GM18868 (cell line): ENCODE measurements at regions not wholly inside any gene's neighbourhood (a gene's known extent, or its start where the extent isn't known, plus 50 kb on each side); places are given as distances from the start of the nearest gene placed in this dataset.

ENCODE experiments used
- ATAC-seq: cut with Tn5 transposase; IDR thresholded peaks from one replicate; pipeline ENCODE4 v1.9.1; 2021; ENCODE audit warnings: mild to moderate bottlenecking, moderate library complexity; ENCODE audit not compliant: unreplicated experiment

DNA sequence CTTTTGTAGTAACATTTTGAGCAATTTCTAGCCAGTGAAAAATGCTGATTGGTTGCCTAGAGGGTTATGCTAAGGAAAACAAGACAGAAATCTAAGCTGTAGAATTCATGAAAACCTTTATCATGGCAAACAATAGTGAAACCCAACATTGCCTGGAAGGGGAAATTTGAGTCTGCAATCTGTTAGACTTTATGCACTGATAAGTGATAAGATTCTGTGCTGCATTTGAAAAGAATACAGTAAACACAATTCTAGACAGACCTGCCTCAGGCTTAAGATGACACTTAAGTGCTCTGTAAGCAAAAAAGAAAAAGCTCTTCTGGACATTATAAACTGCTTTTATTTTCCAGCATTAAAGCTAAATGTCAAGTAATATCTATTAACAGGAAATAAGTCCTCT is 519.3 kb downstream of the ISL1 start:
- ATAC-seq: peak; percentile 31

DNA sequence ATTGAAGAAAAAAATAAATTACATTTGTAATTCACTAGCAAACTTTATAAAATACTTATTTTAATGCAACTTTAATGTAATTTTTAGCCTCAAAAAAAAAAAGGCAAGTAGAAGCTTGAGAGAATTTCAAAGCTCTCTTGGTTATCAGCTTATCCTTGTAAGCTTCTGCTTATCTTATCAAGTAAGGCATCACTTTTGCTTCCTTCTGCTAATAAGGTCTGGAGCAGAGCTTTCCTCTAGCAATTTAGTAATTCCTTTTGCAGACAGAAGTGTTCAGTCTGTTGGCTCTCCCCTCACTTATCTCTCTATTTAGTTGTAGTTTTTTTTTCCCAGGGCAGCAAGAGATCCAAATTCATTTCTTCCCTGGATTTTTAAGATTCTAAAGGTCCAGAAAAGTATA is 525.0 kb downstream of the ISL1 start:
- ATAC-seq: no peak

DNA sequence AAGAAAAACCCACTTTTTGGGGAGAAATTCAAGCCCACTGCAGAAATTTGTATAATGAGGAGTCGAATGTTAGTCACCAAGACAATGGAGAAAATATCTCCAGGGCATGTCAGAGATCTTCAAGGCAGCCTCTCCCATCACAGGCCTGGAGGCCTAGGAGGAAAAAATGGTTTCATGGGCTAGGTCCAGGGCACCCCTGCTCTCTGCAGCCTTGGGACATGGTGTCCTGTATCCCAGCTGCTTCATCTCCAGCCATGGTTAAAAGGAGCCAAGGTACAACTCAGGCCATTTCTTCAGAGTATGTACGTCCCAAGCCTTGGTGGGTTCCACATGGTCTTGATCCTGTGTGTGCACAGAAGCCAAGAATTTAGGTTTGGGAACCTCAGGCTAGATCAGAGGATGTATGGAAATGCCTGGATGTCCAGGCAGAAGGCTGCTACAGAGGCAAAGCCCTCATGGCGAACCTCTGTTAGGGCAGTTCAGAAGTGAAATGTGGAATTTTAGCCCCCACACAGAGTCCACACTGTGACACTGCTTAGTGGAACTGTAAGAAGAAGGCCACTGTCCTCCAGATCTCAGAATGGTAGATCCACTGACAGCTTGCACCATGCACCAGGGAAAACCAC is 561.4 kb downstream of the ISL1 start:
- no peak for ATAC-seq

DNA sequence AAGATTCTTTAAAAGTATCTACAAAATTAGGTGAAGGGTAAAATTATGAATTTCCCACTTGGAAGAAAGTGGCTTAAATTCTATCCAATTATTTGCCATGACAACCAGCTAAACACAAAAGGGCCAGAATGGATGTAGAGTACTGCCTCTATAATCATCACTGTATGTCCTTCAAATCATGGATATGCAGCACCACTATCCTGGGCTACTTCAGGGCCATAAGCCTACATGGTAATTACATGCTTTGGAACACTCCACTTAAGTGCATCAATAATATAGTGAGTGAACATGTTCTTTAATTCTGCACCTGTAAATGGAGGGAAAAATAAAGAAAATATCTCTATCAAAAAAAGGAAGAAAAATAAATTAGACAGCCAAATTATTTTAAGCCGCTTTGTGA is 575.2 kb downstream of the ISL1 start:
- ATAC-seq: no peak

GRCh38 chr5:51960617-51961121 is 577.4 kb downstream of the ISL1 start:
- peak; percentile 77 for ATAC-seq

- ATAC-seq: peak; percentile 22
Observed at GRCh38 chr5:51961154-51961562, 577.9 kb downstream of the ISL1 start.

GRCh38 chr5:51968756-51969155 is 585.5 kb downstream of the ISL1 start:
- ATAC-seq: no peak

- no peak for ATAC-seq
Observed at GRCh38 chr5:51974834-51975233, 591.6 kb downstream of the ISL1 start.

GRCh38 chr5:51977014-51977413 is 593.8 kb downstream of the ISL1 start:
- no peak for ATAC-seq

GRCh38 chr5:51983161-51983560 is 599.9 kb downstream of the ISL1 start:
- ATAC-seq: no peak

DNA sequence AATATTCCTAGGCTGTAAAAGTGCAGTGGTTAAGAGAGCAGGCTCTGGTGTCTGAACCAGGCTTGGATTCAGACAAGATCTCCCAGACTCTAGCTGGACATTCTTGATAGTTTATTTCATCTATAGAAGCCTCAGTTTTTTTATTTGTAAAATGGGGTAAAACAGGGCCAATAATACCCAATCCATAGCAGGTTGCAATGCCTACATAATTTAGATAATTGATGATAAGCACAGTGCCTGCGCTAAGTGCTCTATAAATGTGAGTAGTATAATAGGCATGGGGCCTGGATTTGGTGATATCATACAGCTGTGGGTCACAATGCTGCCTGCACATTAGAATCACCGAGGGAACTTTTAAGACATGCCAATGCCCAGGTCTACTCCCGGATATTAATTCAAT is 603.5 kb downstream of the ISL1 start:
- ATAC-seq: no peak

DNA sequence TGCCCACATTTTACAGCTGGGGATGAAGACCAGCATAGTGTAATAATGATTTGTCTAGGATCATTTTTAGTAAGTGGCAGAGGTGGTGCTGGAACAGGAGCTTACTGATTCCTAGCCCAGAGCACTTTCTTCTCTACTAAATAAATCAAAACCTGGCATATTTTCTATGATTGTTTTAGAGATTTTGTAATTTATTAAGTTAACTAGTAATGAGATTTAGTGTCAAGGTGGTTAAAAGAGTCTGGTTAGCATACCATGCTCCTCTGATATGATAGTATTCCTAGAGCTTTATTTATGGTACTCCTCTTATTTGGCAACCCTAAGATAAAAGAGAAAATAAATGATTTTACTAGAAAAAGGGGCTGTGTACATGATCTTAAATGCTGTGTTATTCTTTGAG is 604.0 kb downstream of the ISL1 start:
- no peak for ATAC-seq

- ATAC-seq: no peak
Observed at GRCh38 chr5:51987669-51988209, 604.5 kb downstream of the ISL1 start.

DNA sequence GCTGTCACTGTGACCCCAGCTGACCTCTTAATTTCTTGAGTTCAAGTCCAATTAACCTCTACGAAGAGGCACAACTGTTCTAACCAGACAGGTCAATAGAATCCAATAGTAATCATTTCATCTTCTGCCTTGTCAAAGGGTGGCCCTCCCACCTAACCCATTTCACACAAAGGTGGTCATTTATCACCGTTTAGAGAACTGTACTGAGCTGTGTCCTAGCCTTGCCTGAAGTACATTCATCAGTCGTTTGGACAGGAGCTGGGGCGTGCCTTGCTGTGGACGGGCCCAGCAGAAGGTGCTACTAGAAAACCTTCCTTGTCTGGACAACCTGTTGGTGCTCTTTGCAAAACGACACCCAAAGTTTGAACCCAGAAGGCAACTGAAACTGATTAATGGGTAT is 605.4 kb downstream of the ISL1 start:
- no peak for ATAC-seq

GRCh38 chr5:51990241-51990640 is 607.0 kb downstream of the ISL1 start:
- no peak for ATAC-seq

DNA sequence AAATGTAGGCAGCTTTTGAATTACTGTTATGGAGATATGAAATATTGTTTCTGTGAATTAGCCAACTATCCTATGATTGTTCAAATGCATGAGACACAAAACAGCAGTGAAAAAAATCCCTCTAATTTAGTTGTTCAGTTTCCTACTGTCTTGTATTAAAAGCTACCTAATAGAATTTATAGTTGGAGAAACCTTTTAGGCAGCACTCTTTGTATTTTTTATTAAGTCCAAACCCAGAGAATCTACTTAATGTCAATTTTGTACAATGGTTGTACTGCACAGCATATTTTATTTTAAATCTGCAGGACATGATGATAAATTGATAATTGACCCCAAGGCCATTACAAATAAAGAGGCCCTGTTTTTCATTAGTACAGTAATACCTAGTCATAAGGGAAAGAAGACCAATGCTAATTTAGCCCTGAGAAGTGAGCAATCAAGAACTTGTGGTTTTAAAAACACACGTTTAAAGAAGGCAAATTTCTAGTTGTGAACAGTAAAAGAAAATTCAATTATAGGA is 607.5 kb downstream of the ISL1 start:
- ATAC-seq: no peak

DNA sequence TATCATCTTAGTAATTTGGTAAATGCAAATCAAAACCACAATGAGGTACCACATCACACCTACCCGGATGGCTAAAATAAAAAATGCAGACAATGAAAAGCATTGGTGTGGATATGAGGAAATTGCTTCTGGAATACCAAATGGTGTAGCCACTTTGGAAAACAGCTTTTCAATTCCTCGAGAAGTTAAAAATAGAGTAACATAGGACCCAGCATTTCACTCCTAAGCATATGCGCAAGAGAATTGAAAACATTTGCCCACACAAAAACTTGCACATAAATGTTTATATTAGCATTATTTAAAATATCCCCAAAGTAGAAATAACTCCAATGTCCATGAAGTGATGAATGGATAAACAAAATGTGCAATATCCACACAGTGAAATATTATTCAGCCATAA is 608.7 kb downstream of the ISL1 start:
- no peak for ATAC-seq

- no peak for ATAC-seq
Observed at GRCh38 chr5:51995773-51996306, 612.6 kb downstream of the ISL1 start.

GRCh38 chr5:51996356-51996861 is 613.2 kb downstream of the ISL1 start:
- ATAC-seq: no peak

DNA sequence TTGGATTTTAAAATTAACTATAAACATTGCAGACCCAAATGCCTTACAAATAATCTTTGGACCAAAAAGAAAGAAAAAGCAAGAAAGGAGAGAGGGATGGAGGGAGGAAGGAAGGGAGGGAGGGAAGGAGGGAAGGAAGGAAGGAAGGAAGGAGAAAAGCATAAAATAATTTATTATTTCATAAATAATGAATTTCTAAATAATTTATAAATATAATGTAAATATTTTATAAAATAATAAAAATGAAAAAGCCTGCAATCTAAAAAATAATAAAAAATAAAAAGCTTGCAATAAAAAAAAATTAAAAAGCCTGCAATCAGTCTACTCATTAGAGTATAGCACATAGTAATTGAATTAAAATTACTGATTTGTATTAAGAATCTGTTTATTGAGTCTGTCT is 614.3 kb downstream of the ISL1 start:
- ATAC-seq: no peak

DNA sequence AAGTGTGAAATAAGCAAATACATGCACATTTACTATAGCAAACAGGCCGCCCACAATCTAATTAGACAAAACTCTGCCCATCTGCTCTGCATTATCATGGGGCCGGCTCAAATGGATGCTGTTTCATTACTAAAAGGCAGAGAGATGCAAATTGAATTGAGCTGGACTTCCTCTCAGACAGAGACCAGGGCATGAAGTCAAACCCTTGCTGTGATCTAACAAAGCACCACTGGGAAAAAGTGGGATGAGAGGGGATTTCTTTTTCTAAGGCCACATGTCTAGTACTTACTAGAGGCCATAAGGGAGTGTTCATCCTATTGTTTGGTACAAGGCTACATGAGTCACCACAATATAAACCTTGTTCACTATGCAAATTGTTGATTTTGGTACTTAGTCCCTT is 614.7 kb downstream of the ISL1 start:
- ATAC-seq: no peak

- peak; percentile 78 for ATAC-seq
Observed at GRCh38 chr5:52007230-52007858, 624.1 kb downstream of the ISL1 start.
